ENCODE measurements at regions not wholly inside any gene's neighbourhood (a gene's known extent, or its start where the extent isn't known, plus 50 kb on each side); places are given as distances from the start of the nearest gene placed in this dataset.

GRCh38 chr6:95292011-95292410 is 285.3 kb upstream of the MANEA start:
- Histone ChIP-seq H4K5ac (ENCODE audit: insufficient read length, low read depth, low read length) (no peak overlapping the region), H4K20me1 (replicated peaks in 1 of 2; ENCODE audit: control insufficient read depth in 1 of 2, insufficient read depth in 2 of 2, low read length in 2 of 2) (no peaks in the 10 kb centered on the region), H3K9me3 (ENCODE audit: insufficient read depth in 2 of 2, low read depth in 1 of 2, low read length in 1 of 2) (no peaks in the 10 kb centered on the region), H3K4ac (replicated peaks; ENCODE audit: insufficient read length, low read depth, low read length) (no peak overlapping the region), H4K91ac (replicated peaks; ENCODE audit: insufficient read length, low read length) (no peak overlapping the region), H3K4me2 (ENCODE audit: insufficient read depth in 1 of 2, low read depth in 2 of 2, low read length in 2 of 2) (no peak overlapping the region), H3K18ac (ENCODE audit: extremely low read depth, low read length) (no peak overlapping the region), H3K23ac (ENCODE audit: insufficient read length) (no peak overlapping the region), H2AFZ (ENCODE audit: low read length) (no peak overlapping the region), H2BK120ac (replicated peaks; ENCODE audit: low read depth, low read length) (no peak overlapping the region), H3K36me3 (ENCODE audit: control insufficient read depth in 2 of 4, insufficient read depth in 4 of 4, low read length in 3 of 4) (no peaks in the 10 kb centered on the region), H3K9ac (replicated peaks in 1 of 4; ENCODE audit: extremely low read depth in 1 of 4, low read depth in 3 of 4, low read length in 3 of 4) (no peak overlapping the region), H2BK12ac (ENCODE audit: low read depth, low read length) (no peak overlapping the region), H2BK5ac (ENCODE audit: low read depth, low read length) (no peak overlapping the region), H2AK5ac (ENCODE audit: low read depth, low read length) (no peak overlapping the region), H2BK15ac (ENCODE audit: low read length) (no peak overlapping the region), H3K79me1 (ENCODE audit: low read depth, low read length) (no peaks in the 10 kb centered on the region), H3K27ac (ENCODE audit: low read depth, low read length) (no peak overlapping the region), H4K8ac (ENCODE audit: extremely low read depth, insufficient read depth, low read length) (no peak overlapping the region), H3K56ac (replicated peaks; ENCODE audit: insufficient read length, low read depth, low read length) (no peak overlapping the region), H3K27me3 (replicated peaks in 1 of 4; ENCODE audit: control insufficient read depth in 3 of 4, extremely low read depth in 1 of 4, insufficient read depth in 3 of 4, low read length in 3 of 4) (no peaks in the 10 kb centered on the region), H3K4me1 (replicated peaks in 1 of 4; ENCODE audit: control insufficient read depth in 3 of 4, insufficient read depth in 4 of 4, low read length in 3 of 4) (peaks cover 0 to 4% (median 0%) of the 10 kb centered on the region in 4 experiments; a peak in 1 of 7 replicates), H3K23me2 (ENCODE audit: low read depth, low read length) (no peaks in the 10 kb centered on the region; the same call in 1 of the 2 replicates), H2BK20ac (ENCODE audit: low read length) (no peak overlapping the region), H3K79me2 (ENCODE audit: control insufficient read depth in 1 of 2, insufficient read depth in 2 of 2, low read length in 2 of 2) (no peaks in the 10 kb centered on the region), H3K14ac (ENCODE audit: insufficient read length) (no peak overlapping the region), H3K4me3 (ENCODE audit: extremely low read depth in 1 of 4, insufficient read depth in 2 of 4, low read depth in 3 of 4, low read length in 4 of 4) (no peak overlapping the region)
- WGBS, 2 experiments (ENCODE audit: extremely low coverage in 1 of 2, insufficient coverage in 1 of 2, insufficient read length in 1 of 2, insufficient replicate concordance in 2 of 2, low coverage in 1 of 2, low lambda C conversion rate in 2 of 2, missing lambda C conversion rate in 1 of 2): 90% methylated on average over 1 of the region's 1 CpG; no CpG with 5 or more reads in 1 of the 2 experiments
- DNase-seq (ENCODE audit: low read depth in 1 of 2, low spot score in 2 of 2): no peak
- POLR2A ChIA-PET (ENCODE audit: partially characterized antibody): no interaction called here
- CTCF ChIA-PET (ENCODE audit: partially characterized antibody): interaction anchor here (1.3 kb wide), 1 partner anchor 90 kb away, joined by 4 read pairs; no protein-coding TSS in a partner anchor
- no peak for FAIRE-seq
- no peak for TF ChIP-seq HDAC2 (IDR thresholded peaks at IDR 0.05; ENCODE audit: borderline replicate concordance in 1 of 2, low read depth in 2 of 2, low read length in 2 of 2)
- no peak for TF ChIP-seq EZH2 (IDR thresholded peaks at IDR 0.05; ENCODE audit: low read depth, low read length, severe bottlenecking)
- TF ChIP-seq CHD1 (IDR thresholded peaks at IDR 0.05; ENCODE audit: low read depth, low read length): no peak
- TF ChIP-seq RBBP5 (IDR thresholded peaks at IDR 0.05; ENCODE audit: borderline replicate concordance, low read depth, low read length): no peak
- no peak for TF ChIP-seq RNF2 (IDR thresholded peaks at IDR 0.05; ENCODE audit: borderline replicate concordance, low read depth, low read length, missing control alignments, poor library complexity, severe bottlenecking)
- TF ChIP-seq BCL11A (IDR thresholded peaks at IDR 0.05; ENCODE audit: low read depth in 2 of 2, low read length in 2 of 2): no peak
- no peak for TF ChIP-seq CEBPB (IDR thresholded peaks at IDR 0.05; ENCODE audit: low read depth, low read length)
- TF ChIP-seq SP1 (IDR thresholded peaks at IDR 0.05; ENCODE audit: low read depth, low read length): no peak
- no peak for TF ChIP-seq CREB1 (IDR thresholded peaks at IDR 0.05)
